ENCODE measurements at regions not wholly inside any gene's neighbourhood (a gene's known extent, or its start where the extent isn't known, plus 50 kb on each side); places are given as distances from the start of the nearest gene placed in this dataset.

DNA sequence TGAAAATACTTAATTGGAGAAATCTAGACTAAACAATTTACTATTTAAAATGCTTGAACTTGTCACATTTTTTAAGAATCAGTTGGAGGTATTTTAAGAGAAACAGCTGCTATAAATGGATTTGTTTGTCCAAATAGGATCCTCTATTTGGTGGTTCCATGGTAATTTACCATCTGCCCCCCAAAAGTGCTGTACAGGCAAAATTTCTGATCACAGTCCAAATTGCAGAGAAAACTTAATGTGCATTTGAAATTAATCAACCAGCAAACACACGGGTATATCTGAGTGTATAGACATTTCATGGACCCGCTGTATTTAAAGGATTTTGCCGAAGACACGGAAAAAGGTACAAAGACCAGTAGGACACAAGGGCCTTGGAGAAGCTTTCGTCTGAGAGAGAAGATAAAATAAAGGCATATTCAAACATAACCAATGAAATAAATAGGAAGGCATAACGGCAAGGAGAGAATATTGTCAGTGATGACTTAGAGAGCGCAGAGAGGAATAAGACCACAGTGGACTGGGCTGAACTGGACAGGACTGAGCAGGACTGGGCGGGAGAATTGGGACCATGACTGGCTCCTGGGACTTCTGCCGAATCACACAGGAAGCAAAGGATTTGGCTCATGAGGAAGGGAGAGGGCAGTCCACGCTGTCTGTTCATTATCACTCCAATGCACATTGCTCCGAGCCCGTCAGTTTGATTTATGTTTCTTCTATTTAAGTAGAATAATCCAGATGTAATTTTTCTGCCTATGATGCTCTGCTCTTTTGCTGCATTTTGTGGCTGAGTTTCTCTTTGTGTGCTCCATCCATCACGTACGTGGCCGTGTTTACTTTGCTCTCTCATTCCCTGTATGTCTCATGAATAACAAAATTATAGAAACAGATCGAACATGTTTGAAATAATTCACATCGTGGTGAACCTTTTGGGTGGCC, 112.8 kb downstream of the PRLHR start:
- H3K9me3 ChIP-seq = peaks cover 0 to 3% (median 0%) of the 10 kb centered on the region in 12 donors
- intact Hi-C loops (cut with DNase I) = no loop called here
- WGBS, 4 donors = 68 to 80% (median 75%) methylated on average over 17 of the region's 17 CpGs
- DNase-seq (no peak), ATAC-seq (no peak)
- no peaks in the 10 kb centered on the region for H3K36me3 ChIP-seq
- H3K27ac ChIP-seq = no peak overlapping the region
- no peaks in the 10 kb centered on the region for H3K27me3 ChIP-seq
- H3K4me3 ChIP-seq = no peak overlapping the region
- TF ChIP-seq POLR2A (IDR thresholded peaks at IDR 0.05) = no peak
- TF ChIP-seq, protein P1, sequence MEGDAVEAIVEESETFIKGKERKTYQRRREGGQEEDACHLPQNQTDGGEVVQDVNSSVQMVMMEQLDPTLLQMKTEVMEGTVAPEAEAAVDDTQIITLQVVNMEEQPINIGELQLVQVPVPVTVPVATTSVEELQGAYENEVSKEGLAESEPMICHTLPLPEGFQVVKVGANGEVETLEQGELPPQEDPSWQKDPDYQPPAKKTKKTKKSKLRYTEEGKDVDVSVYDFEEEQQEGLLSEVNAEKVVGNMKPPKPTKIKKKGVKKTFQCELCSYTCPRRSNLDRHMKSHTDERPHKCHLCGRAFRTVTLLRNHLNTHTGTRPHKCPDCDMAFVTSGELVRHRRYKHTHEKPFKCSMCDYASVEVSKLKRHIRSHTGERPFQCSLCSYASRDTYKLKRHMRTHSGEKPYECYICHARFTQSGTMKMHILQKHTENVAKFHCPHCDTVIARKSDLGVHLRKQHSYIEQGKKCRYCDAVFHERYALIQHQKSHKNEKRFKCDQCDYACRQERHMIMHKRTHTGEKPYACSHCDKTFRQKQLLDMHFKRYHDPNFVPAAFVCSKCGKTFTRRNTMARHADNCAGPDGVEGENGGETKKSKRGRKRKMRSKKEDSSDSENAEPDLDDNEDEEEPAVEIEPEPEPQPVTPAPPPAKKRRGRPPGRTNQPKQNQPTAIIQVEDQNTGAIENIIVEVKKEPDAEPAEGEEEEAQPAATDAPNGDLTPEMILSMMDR (IDR thresholded peaks at IDR 0.05) = no peak
- no peaks in the 10 kb centered on the region for H3K4me1 ChIP-seq

DNA sequence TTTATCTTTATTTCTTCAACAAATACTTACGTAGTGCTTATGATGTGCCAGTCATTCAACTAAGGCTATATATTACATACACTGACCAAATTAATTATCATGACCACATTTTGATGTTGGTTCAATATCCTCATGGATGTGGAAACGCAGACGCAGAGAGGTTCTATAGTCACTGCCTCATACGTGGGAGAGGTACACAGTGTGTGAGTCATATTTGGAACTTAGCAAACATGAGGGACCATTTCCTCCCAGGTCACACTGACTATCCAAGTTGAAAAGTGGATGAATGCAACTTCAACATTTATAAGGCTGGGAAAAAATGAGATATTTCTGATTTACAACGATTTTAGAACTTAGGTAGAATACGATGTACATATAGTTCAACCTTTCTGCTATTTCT, 113.6 kb downstream of the PRLHR start:
- Histone ChIP-seq H3K27me3 (no peaks in the 10 kb centered on the region), H3K9me3 (peaks cover 0 to 3% (median 0%) of the 10 kb centered on the region in 12 donors), H3K36me3 (no peaks in the 10 kb centered on the region), H3K27ac (no peak overlapping the region), H3K4me1 (no peaks in the 10 kb centered on the region), H3K4me3 (no peak overlapping the region)
- intact Hi-C loops (cut with DNase I) = no loop called here
- ATAC-seq (no peak), DNase-seq (no peak)
- no peak for TF ChIP-seq POLR2A (IDR thresholded peaks at IDR 0.05)
- TF ChIP-seq, protein P1 (IDR thresholded peaks at IDR 0.05) = no peak
- WGBS, 4 donors = 80 to 84% (median 82%) methylated on average over 6 of the region's 6 CpGs

DNA sequence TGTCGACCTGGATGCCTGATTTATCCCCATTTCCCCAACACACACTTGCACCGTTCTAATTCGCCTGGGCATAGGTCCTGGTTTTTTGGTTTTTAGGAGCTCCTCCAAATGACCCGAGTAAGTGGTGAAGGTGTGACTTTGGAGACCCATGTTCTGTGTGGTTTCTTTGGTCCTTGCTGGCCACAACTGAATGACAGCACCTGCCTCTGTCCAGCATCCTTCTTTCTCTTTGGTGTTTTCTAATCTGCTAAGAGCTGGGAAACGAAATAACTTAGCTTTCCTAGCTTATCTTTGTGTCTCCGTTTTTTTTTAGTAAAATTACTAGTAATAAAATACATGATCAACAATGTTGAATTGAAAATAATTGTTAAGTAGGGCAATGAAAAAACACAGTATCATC, 120.2 kb downstream of the PRLHR start:
- TF ChIP-seq POLR2A (IDR thresholded peaks at IDR 0.05) = no peak
- Histone ChIP-seq H3K36me3 (no peaks in the 10 kb centered on the region), H3K4me3 (no peak overlapping the region), H3K27ac (no peak overlapping the region), H3K4me1 (no peaks in the 10 kb centered on the region), H3K27me3 (peaks cover 0 to 8% (median 0%) of the 10 kb centered on the region in 9 donors), H3K9me3 (peaks cover 0 to 6% (median 0%) of the 10 kb centered on the region in 12 donors)
- ATAC-seq = no peak
- intact Hi-C loops (cut with DNase I) = no loop called here
- WGBS, 4 donors = 72 to 74% (median 74%) methylated on average over 6 of the region's 6 CpGs
- no peak for DNase-seq

DNA sequence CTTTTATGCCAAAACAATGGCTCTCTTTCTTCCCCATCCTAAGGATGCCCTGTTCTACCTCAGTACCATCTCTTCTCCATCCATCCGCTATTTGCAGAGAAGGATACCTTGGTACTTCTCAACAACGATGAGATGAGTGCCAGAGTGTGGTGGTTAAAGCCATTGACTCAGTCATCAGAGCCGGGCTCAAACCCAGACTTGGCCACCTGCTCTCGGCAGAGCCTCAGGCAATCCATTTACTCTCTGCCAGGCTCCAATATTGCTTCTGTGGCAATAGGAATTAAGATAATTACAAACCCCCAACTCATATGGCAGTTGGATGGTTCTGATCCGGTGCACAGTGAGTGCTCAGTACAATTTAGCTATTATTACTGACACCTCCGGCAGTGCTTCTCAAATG, 121.3 kb downstream of the PRLHR start:
- Histone ChIP-seq H3K27me3 (peaks cover 0 to 8% (median 0%) of the 10 kb centered on the region in 9 donors), H3K4me3 (no peak overlapping the region), H3K27ac (no peak overlapping the region), H3K9me3 (peaks cover 0 to 6% (median 0%) of the 10 kb centered on the region in 12 donors), H3K4me1 (no peaks in the 10 kb centered on the region), H3K36me3 (no peaks in the 10 kb centered on the region)
- ATAC-seq = no peak
- 87 to 90% (median 89%) methylated on average over 6 of the region's 6 CpGs for WGBS, 4 donors
- intact Hi-C loops (cut with DNase I) = no loop called here
- no peak for DNase-seq
- no peak for TF ChIP-seq POLR2A (IDR thresholded peaks at IDR 0.05)
- TF ChIP-seq, protein P1 (IDR thresholded peaks at IDR 0.05) = no peak

All from heart left ventricle (tissue), 16 donors.